GM12878 (cell line): ENCODE measurements at regions not wholly inside any gene's neighbourhood (a gene's known extent, or its start where the extent isn't known, plus 50 kb on each side); places are given as distances from the start of the nearest gene placed in this dataset.

ENCODE experiments used
- ATAC-seq: fragments of 200-7000 bp; cut with Tn5 transposase; 3 replicates; pipeline ENCODE4 v1.9.1; 2020; ENCODE audit warnings: mild to moderate bottlenecking, moderate library complexity
- BruUV-seq: library from RNA; stranded (reverse); fragments of 400-500 nt; replicated peaks from 2 replicates; lab custom pipeline; 2021; lab: Mats Ljungman, UMichigan
- CTCF ChIA-PET: fragments of 300-600 bp; sonication (Branson Sonifier 250); formaldehyde crosslinking; extraction: SDS; loops from one replicate; lab custom pipeline; 2021; ENCODE audit warnings: inconsistent platforms; lab: Yijun Ruan, JAX
- POLR2A ChIA-PET: fragments of 350-600 bp; formaldehyde crosslinking; extraction: SDS; loops from one replicate; lab custom pipeline; 2021; ENCODE audit warnings: inconsistent platforms; lab: Charles Lee
- RAD21 ChIA-PET: fragments of 300-600 bp; sonication (Branson Sonifier 250); formaldehyde crosslinking; loops from one replicate; lab custom pipeline; 2023; ENCODE audit warnings: antibody characterized with exemption; ENCODE audit not compliant: unreplicated experiment; lab: Charles Lee
- SMC1A ChIA-PET: fragments of 300-600 bp; sonication (Branson Sonifier 250); formaldehyde crosslinking; loops from one replicate; lab custom pipeline; 2023; ENCODE audit not compliant: unreplicated experiment, uncharacterized antibody; lab: Charles Lee
- DNase-seq: peaks from one replicate; pipeline ENCODE4 v3.0.0-alpha.2; 2011; ENCODE audit warnings: low read depth, low spot score
- FAIRE-seq: peaks from 3 replicates; lab custom pipeline; 2011; peaks lifted over from hg19 to GRCh38; lab: Jason Lieb, UNC
- H2AFZ ChIP-seq: 2 replicates; pipeline ENCODE4 v1.6.0; 2011; ENCODE audit warnings: low read depth, low read length, control low read depth; ENCODE audit not compliant: control insufficient read depth
- H3K27ac ChIP-seq: 2 replicates; pipeline ENCODE4 v1.5.1; 2011; ENCODE audit warnings: control low read depth; ENCODE audit not compliant: control insufficient read depth, insufficient read depth
- H3K27me3 ChIP-seq, 2 experiments: replicated peaks in 1 of 2; 2 replicates each; pipeline versions ENCODE4 v1.6.0 to v1.6.1; 2011; ENCODE audit warnings: low read length in 1 of 2; ENCODE audit not compliant: control insufficient read depth in 2 of 2, insufficient read depth in 2 of 2
- H3K36me3 ChIP-seq, 2 experiments: 2 replicates each; pipeline ENCODE4 v1.5.1; 2011; ENCODE audit warnings: low read length in 1 of 2; ENCODE audit not compliant: control insufficient read depth in 2 of 2, insufficient read depth in 2 of 2
- H3K4me1 ChIP-seq: 2 replicates; pipeline ENCODE4 v1.6.1; 2011; ENCODE audit warnings: mild to moderate bottlenecking, low read length, moderate library complexity, mixed read lengths; ENCODE audit not compliant: control insufficient read depth, insufficient read depth
- H3K4me2 ChIP-seq: 2 replicates; pipeline ENCODE4 v1.6.0; 2011; ENCODE audit warnings: control low read depth; ENCODE audit not compliant: control insufficient read depth, insufficient read depth
- H3K4me3 ChIP-seq: fragments of 200-600 bp; sonication (generic); 2 replicates; pipeline ENCODE4 v1.5.1; 2016
- H3K79me2 ChIP-seq: 2 replicates; pipeline ENCODE4 v1.6.0; 2011; ENCODE audit warnings: low read length; ENCODE audit not compliant: control insufficient read depth, insufficient read depth
- H3K9ac ChIP-seq: 2 replicates; pipeline ENCODE4 v1.8.0; 2011; ENCODE audit warnings: low read length, control low read depth, mixed read lengths; ENCODE audit not compliant: control insufficient read depth, insufficient read depth
- H3K9me3 ChIP-seq: replicated peaks from 3 replicates; pipeline ENCODE4 v1.5.1; 2011; ENCODE audit warnings: mild to moderate bottlenecking, low read length; ENCODE audit not compliant: control insufficient read depth, insufficient read depth
- H4K20me1 ChIP-seq: 2 replicates; pipeline ENCODE4 v1.6.0; 2011; ENCODE audit not compliant: control insufficient read depth, insufficient read depth
- CEBPZ ChIP-seq: fragments of 150-350 bp; IDR thresholded peaks from 2 replicates; pipeline ENCODE4 v1.6.1; 2016; ENCODE audit warnings: low read depth, low read length
- E2F4 ChIP-seq: IDR thresholded peaks from 2 replicates; pipeline ENCODE4 v1.6.1; 2012; ENCODE audit warnings: low read depth, low read length, improper control_type of control experiment
- ETV6 ChIP-seq, 2 experiments: fragments of 450-650 bp in 1 of 2; IDR thresholded peaks in 1 of 2; conservative IDR thresholded peaks in 1 of 2; 2 replicates each; pipeline ENCODE4 v1.6.1; 2014; ENCODE audit warnings: antibody characterized with exemption in 1 of 2, borderline replicate concordance in 1 of 2, low read depth in 1 of 2, mild to moderate bottlenecking in 1 of 2, moderate library complexity in 1 of 2
- EZH2 ChIP-seq: IDR thresholded peaks from 2 replicates; pipeline ENCODE4 v1.6.1; 2012; ENCODE audit warnings: low read depth, mild to moderate bottlenecking, control low read depth, inconsistent platforms, low read length, borderline replicate concordance; ENCODE audit not compliant: control insufficient read depth
- HDAC2 ChIP-seq: fragments of 200-600 bp; sonication (generic); IDR thresholded peaks from 2 replicates; pipeline ENCODE4 v1.6.1; 2017
- JUND ChIP-seq: IDR thresholded peaks from 2 replicates; pipeline ENCODE4 v1.6.1; 2012; ENCODE audit warnings: low read depth, mild to moderate bottlenecking, low read length, improper control_type of control experiment, moderate library complexity
- MLLT1 ChIP-seq: fragments of 450-650 bp; IDR thresholded peaks from 2 replicates; pipeline ENCODE4 v1.6.1; 2016; ENCODE audit warnings: mild to moderate bottlenecking
- NBN ChIP-seq: fragments of 450-650 bp; IDR thresholded peaks from 2 replicates; pipeline ENCODE4 v1.6.1; 2016
- RCOR1 ChIP-seq: conservative IDR thresholded peaks from 2 replicates; pipeline ENCODE4 v1.6.1; 2012; ENCODE audit warnings: low read depth, low read length, improper control_type of control experiment
- STAT1 ChIP-seq: fragments of 450-650 bp; conservative IDR thresholded peaks from 2 replicates; pipeline ENCODE4 v1.6.1; 2014; ENCODE audit warnings: antibody characterized with exemption, mild to moderate bottlenecking
- ZBTB11 ChIP-seq: fragments of 450-650 bp; formaldehyde crosslinking; IDR thresholded peaks from 2 replicates; pipeline ENCODE4 v1.5.0; 2022; ENCODE audit warnings: mild to moderate bottlenecking, missing genetic modification characterization
- ZBTB4 ChIP-seq: fragments of 450-650 bp; formaldehyde crosslinking; IDR thresholded peaks from 2 replicates; pipeline ENCODE4 v1.4.0; 2022; ENCODE audit warnings: mild to moderate bottlenecking, moderate library complexity
- WGBS: methylation state at CpG from one replicate; pipeline ENCODE4 v1.1.6; 2016; ENCODE audit warnings: low lambda C conversion rate; ENCODE audit not compliant: insufficient replicate concordance, insufficient coverage; ENCODE audit errors: missing lambda C conversion rate; 5-methylcytosine and 5-hydroxymethylcytosine counted together
- in situ Hi-C: fragments of 300-500 bp; cut with MboI; formaldehyde crosslinking; loops from 9 replicates; pipeline ENCODE4 v1.14.3; 2018; ENCODE audit warnings: mixed read lengths
- intact Hi-C: fragments of 100-400 bp; cut with micrococcal nuclease; formaldehyde crosslinking; loops from one replicate; pipeline ENCODE4 v1.14.2; 2022; ENCODE audit not compliant: unreplicated experiment

- H4K20me1 ChIP-seq: no peaks in the 10 kb centered on the region
- 47% methylated on average over 2 of the region's 2 CpGs for WGBS
- H2AFZ ChIP-seq: no peak overlapping the region
- DNase-seq (no peak), FAIRE-seq (no peak), ATAC-seq (no peak)
- RAD21 ChIA-PET: no interaction called here
- H3K4me1 ChIP-seq: no peaks in the 10 kb centered on the region
- no peak overlapping the region for H3K4me2 ChIP-seq
- in situ Hi-C loops (no loop called here), intact Hi-C loops (no loop called here)
- no peaks in the 10 kb centered on the region for H3K79me2 ChIP-seq
- no peaks in the 10 kb centered on the region for H3K9me3 ChIP-seq
- H3K27ac ChIP-seq: no peak overlapping the region
- POLR2A ChIA-PET: no interaction called here
- TF ChIP-seq STAT1 (no peak), ZBTB4 (no peak), CEBPZ (no peak), ZBTB11 (CRISPR knock-in tag) (no peak), HDAC2 (no peak), ETV6 (conservative IDR thresholded peaks at IDR 0.05 in 1 of 2, IDR thresholded peaks at IDR 0.05 in 1 of 2; ENCODE audit: borderline replicate concordance in 1 of 2, low read depth in 1 of 2) (no peak), EZH2 (no peak), JUND (no peak), NBN (no peak), MLLT1 (no peak), RCOR1 (no peak), E2F4 (no peak)
- no peak overlapping the region for H3K4me3 ChIP-seq
- SMC1A ChIA-PET: no interaction called here
- CTCF ChIA-PET: no interaction called here
- H3K9ac ChIP-seq: no peak overlapping the region
- BruUV-seq: no TSS peak
- no peaks in the 10 kb centered on the region for H3K27me3 ChIP-seq
- H3K36me3 ChIP-seq: no peaks in the 10 kb centered on the region
Measured at GRCh38 chr4:31984872-31985271, 1264.7 kb downstream of the PCDH7 start.
